ENCODE measurements at regions not wholly inside any gene's neighbourhood (a gene's known extent, or its start where the extent isn't known, plus 50 kb on each side); places are given as distances from the start of the nearest gene placed in this dataset.
"Not testable (repeated sequence)": the region's sequence is repeated elsewhere in the genome, so short reads cannot be mapped to it uniquely, and the experiment has no call there.

- Histone ChIP-seq H4K20me1 (ENCODE audit: low read length) (no peaks in the 10 kb centered on the region), H3K9me3 (ENCODE audit: low read length) (no peaks in the 10 kb centered on the region), H3K36me3 (ENCODE audit: low read depth, low read length) (no peaks in the 10 kb centered on the region), H2AFZ (ENCODE audit: low read length) (no peak overlapping the region), H3K27me3 (ENCODE audit: low read length) (0 out of 2 replicates have a peak, but pooled peaks cover 4% of the 10 kb centered on the region), H3K9ac (ENCODE audit: low read length) (no peak overlapping the region), H3K4me1 (ENCODE audit: insufficient read depth, low read length) (no peaks in the 10 kb centered on the region), H3K4me3 (ENCODE audit: low read length) (no peak overlapping the region), H3K27ac (ENCODE audit: low read length) (no peak overlapping the region), H3K79me2 (ENCODE audit: low read length) (no peaks in the 10 kb centered on the region), H3F3A (ENCODE audit: low read length, unreplicated experiment) (no peaks in the 10 kb centered on the region), H3K4me2 (ENCODE audit: low read length) (no peak overlapping the region), H3K9me2 (replicated peaks; ENCODE audit: low read length) (no peaks in the 10 kb centered on the region)
- no peak for TF ChIP-seq EZH2phosphoT487 (IDR thresholded peaks at IDR 0.05; ENCODE audit: borderline replicate concordance, low read length)
- TF ChIP-seq CTCF (conservative IDR thresholded peaks at IDR 0.05; ENCODE audit: low read depth, low read length): no peak
- ATAC-seq (no peak), DNase-seq (no peak)
- no TSS peak for BruUV-seq (replicated peaks)
- POLR2A ChIA-PET (ENCODE audit: unreplicated experiment): no interaction called here
- intact Hi-C loops (cut with micrococcal nuclease): no loop called here
- CTCF ChIA-PET: no interaction called here
Measured at GRCh38 chr2:84115173-84115857, 343.8 kb downstream of the SUCLG1 start.

GRCh38 chr2:84103816-84104527 is 355.1 kb downstream of the SUCLG1 start:
- H2AFZ ChIP-seq (ENCODE audit: low read length); intact Hi-C loops (cut with micrococcal nuclease); H4K20me1 ChIP-seq (ENCODE audit: low read length); H3K4me2 ChIP-seq (ENCODE audit: low read length); H3K4me3 ChIP-seq (ENCODE audit: low read length); BruUV-seq (replicated peaks); H3K27ac ChIP-seq (ENCODE audit: low read length); ATAC-seq; H3K9me3 ChIP-seq (ENCODE audit: low read length); H3K9ac ChIP-seq (ENCODE audit: low read length); DNase-seq; H3K9me2 ChIP-seq (replicated peaks; ENCODE audit: low read length); H3K79me2 ChIP-seq (ENCODE audit: low read length); H3K36me3 ChIP-seq (ENCODE audit: low read depth, low read length); CTCF ChIA-PET; H3F3A ChIP-seq (ENCODE audit: low read length, unreplicated experiment); H3K4me1 ChIP-seq (ENCODE audit: insufficient read depth, low read length); H3K27me3 ChIP-seq (ENCODE audit: low read length); POLR2A ChIA-PET (ENCODE audit: unreplicated experiment): not testable (repeated sequence)

GRCh38 chr2:84102274-84102673 is 356.8 kb downstream of the SUCLG1 start:
- POLR2A ChIA-PET (ENCODE audit: unreplicated experiment): no interaction called here
- no peaks in the 10 kb centered on the region for H4K20me1 ChIP-seq (ENCODE audit: low read length)
- H3K9me2 ChIP-seq (replicated peaks; ENCODE audit: low read length): no peaks in the 10 kb centered on the region
- H3K4me2 ChIP-seq (ENCODE audit: low read length): no peak overlapping the region
- DNase-seq: no peak
- H3K27ac ChIP-seq (ENCODE audit: low read length): no peak overlapping the region
- CTCF ChIA-PET: no interaction called here
- H3K9me3 ChIP-seq (ENCODE audit: low read length): no peaks in the 10 kb centered on the region
- H3K9ac ChIP-seq (ENCODE audit: low read length): no peak overlapping the region
- H3F3A ChIP-seq (ENCODE audit: low read length, unreplicated experiment): no peaks in the 10 kb centered on the region
- no TSS peak for BruUV-seq (replicated peaks)
- TF ChIP-seq CTCF (conservative IDR thresholded peaks at IDR 0.05; ENCODE audit: low read depth, low read length) (no peak), EZH2 (IDR thresholded peaks at IDR 0.05; ENCODE audit: low read length, unreplicated experiment) (no peak), EZH2phosphoT487 (IDR thresholded peaks at IDR 0.05; ENCODE audit: borderline replicate concordance, low read length) (no peak)
- no peak for ATAC-seq
- H3K36me3 ChIP-seq (ENCODE audit: low read depth, low read length): no peaks in the 10 kb centered on the region
- no peaks in the 10 kb centered on the region for H3K4me1 ChIP-seq (ENCODE audit: insufficient read depth, low read length)
- no peaks in the 10 kb centered on the region for H3K79me2 ChIP-seq (ENCODE audit: low read length)
- intact Hi-C loops (cut with micrococcal nuclease): no loop called here
- no peak overlapping the region for H2AFZ ChIP-seq (ENCODE audit: low read length)
- no peak overlapping the region for H3K4me3 ChIP-seq (ENCODE audit: low read length)
- no peaks in the 10 kb centered on the region for H3K27me3 ChIP-seq (ENCODE audit: low read length)
